ENCODE measurements at regions not wholly inside any gene's neighbourhood (a gene's known extent, or its start where the extent isn't known, plus 50 kb on each side); places are given as distances from the start of the nearest gene placed in this dataset.

DNA sequence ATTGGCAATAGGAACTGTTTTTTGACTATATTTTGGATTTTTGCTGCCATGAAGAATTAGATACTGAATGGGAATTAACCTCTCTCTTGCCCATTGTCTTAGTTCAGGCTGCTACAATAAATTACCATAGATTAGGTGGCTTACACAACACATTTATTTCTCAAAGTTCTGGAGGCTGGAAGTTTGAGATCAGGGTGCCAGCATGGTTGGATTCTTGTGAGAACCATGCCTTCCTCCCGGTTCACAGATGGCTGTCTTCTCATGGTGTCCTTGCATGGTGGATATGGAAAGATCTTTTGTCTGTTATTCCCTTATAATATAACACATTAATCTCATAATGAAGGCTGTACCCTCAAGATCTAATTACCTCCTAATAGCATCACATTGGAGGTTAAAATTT is 836.4 kb downstream of the SLC4A3 start:
- TF ChIP-seq, protein P1, sequence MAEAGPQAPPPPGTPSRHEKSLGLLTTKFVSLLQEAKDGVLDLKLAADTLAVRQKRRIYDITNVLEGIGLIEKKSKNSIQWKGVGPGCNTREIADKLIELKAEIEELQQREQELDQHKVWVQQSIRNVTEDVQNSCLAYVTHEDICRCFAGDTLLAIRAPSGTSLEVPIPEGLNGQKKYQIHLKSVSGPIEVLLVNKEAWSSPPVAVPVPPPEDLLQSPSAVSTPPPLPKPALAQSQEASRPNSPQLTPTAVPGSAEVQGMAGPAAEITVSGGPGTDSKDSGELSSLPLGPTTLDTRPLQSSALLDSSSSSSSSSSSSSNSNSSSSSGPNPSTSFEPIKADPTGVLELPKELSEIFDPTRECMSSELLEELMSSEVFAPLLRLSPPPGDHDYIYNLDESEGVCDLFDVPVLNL (CRISPR knock-in tag; IDR thresholded peaks at IDR 0.05; ENCODE audit: borderline replicate concordance, low read depth): no peak
- TF ChIP-seq CREM (CRISPR knock-in tag; IDR thresholded peaks at IDR 0.05): no peak
- no peak for TF ChIP-seq ATF6 (CRISPR knock-in tag; IDR thresholded peaks at IDR 0.05)
- TF ChIP-seq, protein P2, sequence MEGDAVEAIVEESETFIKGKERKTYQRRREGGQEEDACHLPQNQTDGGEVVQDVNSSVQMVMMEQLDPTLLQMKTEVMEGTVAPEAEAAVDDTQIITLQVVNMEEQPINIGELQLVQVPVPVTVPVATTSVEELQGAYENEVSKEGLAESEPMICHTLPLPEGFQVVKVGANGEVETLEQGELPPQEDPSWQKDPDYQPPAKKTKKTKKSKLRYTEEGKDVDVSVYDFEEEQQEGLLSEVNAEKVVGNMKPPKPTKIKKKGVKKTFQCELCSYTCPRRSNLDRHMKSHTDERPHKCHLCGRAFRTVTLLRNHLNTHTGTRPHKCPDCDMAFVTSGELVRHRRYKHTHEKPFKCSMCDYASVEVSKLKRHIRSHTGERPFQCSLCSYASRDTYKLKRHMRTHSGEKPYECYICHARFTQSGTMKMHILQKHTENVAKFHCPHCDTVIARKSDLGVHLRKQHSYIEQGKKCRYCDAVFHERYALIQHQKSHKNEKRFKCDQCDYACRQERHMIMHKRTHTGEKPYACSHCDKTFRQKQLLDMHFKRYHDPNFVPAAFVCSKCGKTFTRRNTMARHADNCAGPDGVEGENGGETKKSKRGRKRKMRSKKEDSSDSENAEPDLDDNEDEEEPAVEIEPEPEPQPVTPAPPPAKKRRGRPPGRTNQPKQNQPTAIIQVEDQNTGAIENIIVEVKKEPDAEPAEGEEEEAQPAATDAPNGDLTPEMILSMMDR (IDR thresholded peaks at IDR 0.05): no peak
- TF ChIP-seq E2F1 (CRISPR knock-in tag; IDR thresholded peaks at IDR 0.05): no peak
- TF ChIP-seq NR2C2 (CRISPR knock-in tag; IDR thresholded peaks at IDR 0.05): no peak
- TF ChIP-seq ZMAT4 (CRISPR knock-in tag; IDR thresholded peaks at IDR 0.05): no peak
- no peak for TF ChIP-seq ATF3 (CRISPR knock-in tag; conservative IDR thresholded peaks at IDR 0.05)

Measured in WTC11 (cell line).